ENCODE measurements at regions not wholly inside any gene's neighbourhood (a gene's known extent, or its start where the extent isn't known, plus 50 kb on each side); places are given as distances from the start of the nearest gene placed in this dataset.

- TF ChIP-seq CTCF (IDR thresholded peaks at IDR 0.05; ENCODE audit: insufficient read depth, low read depth, low read length) (no peak), EZH2 (IDR thresholded peaks at IDR 0.05; ENCODE audit: insufficient read depth, low read length) (no peak)
Measured at GRCh38 chr3:26104851-26105251, 315.0 kb downstream of the OXSM start.

Data from astrocyte (in vitro differentiated cells and primary cell).